Trophoblast cell (in vitro differentiated cells and primary cell): ENCODE measurements at regions not wholly inside any gene's neighbourhood (a gene's known extent, or its start where the extent isn't known, plus 50 kb on each side); places are given as distances from the start of the nearest gene placed in this dataset.

Experiments
- DNase-seq, 2 donors: peaks; one replicate each; pipeline ENCODE4 v3.0.0-alpha.2; 2016
- H2AFZ ChIP-seq: 2 replicates; pipeline ENCODE4 v1.6.1; 2013; ENCODE audit warnings: low read length, moderate library complexity, mild to moderate bottlenecking; ENCODE audit not compliant: insufficient read depth, poor library complexity
- H2AK5ac ChIP-seq: 2 replicates; pipeline ENCODE4 v1.6.1; 2013; ENCODE audit warnings: mild to moderate bottlenecking, low read length
- H2BK120ac ChIP-seq: 2 replicates; pipeline ENCODE4 v1.6.1; 2013; ENCODE audit warnings: low read length, mild to moderate bottlenecking, moderate library complexity; ENCODE audit not compliant: insufficient read depth, poor library complexity
- H2BK12ac ChIP-seq: 2 replicates; pipeline ENCODE4 v1.6.1; 2013; ENCODE audit warnings: mild to moderate bottlenecking, low read length, moderate library complexity
- H2BK5ac ChIP-seq: 2 replicates; pipeline ENCODE4 v1.6.1; 2013; ENCODE audit warnings: low read length, low read depth, moderate library complexity, mild to moderate bottlenecking; ENCODE audit not compliant: poor library complexity
- H3K14ac ChIP-seq: 2 replicates; pipeline ENCODE4 v1.6.1; 2013; ENCODE audit warnings: mild to moderate bottlenecking, low read length
- H3K18ac ChIP-seq: 2 replicates; pipeline ENCODE4 v1.6.1; 2013; ENCODE audit warnings: mild to moderate bottlenecking, low read length
- H3K23ac ChIP-seq: 2 replicates; pipeline ENCODE4 v1.6.1; 2013; ENCODE audit warnings: low read length
- H3K27ac ChIP-seq: 2 replicates; pipeline ENCODE4 v1.5.1; 2013; ENCODE audit warnings: low read depth, mild to moderate bottlenecking, inconsistent platforms, low read length, moderate library complexity
- H3K27me3 ChIP-seq: 2 replicates; pipeline ENCODE4 v1.6.1; 2013; ENCODE audit warnings: inconsistent platforms, mild to moderate bottlenecking, low read length, moderate library complexity; ENCODE audit not compliant: insufficient read depth
- H3K36me3 ChIP-seq, 2 experiments: 1 replicate in 1 of 2; 2 replicates in 1 of 2; pipeline ENCODE4 v1.6.1; 2013; ENCODE audit warnings: low read length in 2 of 2, mild to moderate bottlenecking in 2 of 2, moderate library complexity in 1 of 2; ENCODE audit not compliant: insufficient read depth in 2 of 2, control insufficient read depth in 1 of 2
- H3K4ac ChIP-seq: 2 replicates; pipeline ENCODE4 v1.6.1; 2013; ENCODE audit warnings: low read depth, mild to moderate bottlenecking, low read length, moderate library complexity
- H3K4me1 ChIP-seq, 2 experiments: 1 replicate in 1 of 2; 2 replicates in 1 of 2; pipeline ENCODE4 v1.6.1; 2013; ENCODE audit warnings: low read length in 2 of 2, mild to moderate bottlenecking in 2 of 2, moderate library complexity in 1 of 2; ENCODE audit not compliant: insufficient read depth in 2 of 2, control insufficient read depth in 1 of 2
- H3K4me2 ChIP-seq: 2 replicates; pipeline ENCODE4 v1.6.1; 2013; ENCODE audit warnings: inconsistent platforms, mild to moderate bottlenecking, low read length, moderate library complexity
- H3K4me3 ChIP-seq: 2 replicates; pipeline ENCODE4 v1.5.1; 2013; ENCODE audit warnings: mild to moderate bottlenecking, low read depth, low read length, inconsistent platforms
- H3K79me1 ChIP-seq: one replicate; pipeline ENCODE4 v1.6.1; 2013; ENCODE audit warnings: low read length
- H3K79me2 ChIP-seq: 2 replicates; pipeline ENCODE4 v1.6.1; 2013; ENCODE audit warnings: low read length, mild to moderate bottlenecking; ENCODE audit not compliant: control insufficient read depth, insufficient read depth, poor library complexity
- H3K9ac ChIP-seq: 2 replicates; pipeline ENCODE4 v1.6.1; 2013; ENCODE audit warnings: mild to moderate bottlenecking, low read length
- H3K9me3 ChIP-seq: 2 replicates; pipeline ENCODE4 v1.6.1; 2013; ENCODE audit warnings: low read depth, mild to moderate bottlenecking, control low read depth, inconsistent platforms, low read length; ENCODE audit not compliant: insufficient read depth
- H4K12ac ChIP-seq: 2 replicates; pipeline ENCODE4 v1.6.1; 2013; ENCODE audit warnings: low read depth, mild to moderate bottlenecking, low read length, moderate library complexity
- H4K8ac ChIP-seq: 2 replicates; pipeline ENCODE4 v1.6.1; 2013; ENCODE audit warnings: low read depth, mild to moderate bottlenecking, low read length, moderate library complexity
- H4K91ac ChIP-seq: one replicate; pipeline ENCODE4 v1.6.1; 2013; ENCODE audit warnings: low read depth, mild to moderate bottlenecking, low read length, moderate library complexity
- WGBS: extraction: QIAGEN DNeasy Blood & Tissue Kit; methylation state at CpG from one replicate; pipeline ENCODE4 v1.1.7; 2013; ENCODE audit warnings: missing lambda C conversion rate; ENCODE audit not compliant: insufficient read length, insufficient coverage; ENCODE audit errors: extremely low coverage; 5-methylcytosine and 5-hydroxymethylcytosine counted together

- Histone ChIP-seq H3K4me3 (no peak overlapping the region), H4K91ac (no peak overlapping the region), H3K4ac (no peak overlapping the region), H3K4me1 (no peaks in the 10 kb centered on the region), H2BK120ac (no peak overlapping the region), H2AFZ (no peak overlapping the region), H2BK12ac (no peak overlapping the region), H2AK5ac (no peak overlapping the region), H2BK5ac (no peak overlapping the region), H3K14ac (no peak overlapping the region), H3K18ac (no peak overlapping the region), H3K27ac (no peak overlapping the region), H3K9me3 (no peaks in the 10 kb centered on the region), H3K36me3 (no peaks in the 10 kb centered on the region), H3K4me2 (no peak overlapping the region), H3K9ac (no peak overlapping the region), H3K79me2 (no peaks in the 10 kb centered on the region), H3K27me3 (no peaks in the 10 kb centered on the region), H3K79me1 (no peaks in the 10 kb centered on the region), H4K8ac (no peak overlapping the region), H4K12ac (no peak overlapping the region), H3K23ac (no peak overlapping the region)
- DNase-seq = no peak
- no CpG with 5 or more reads among the region's 2 CpGs for WGBS
These were observed 808.9 kb upstream of the RAB6C start for GRCh38 chr2:129170570-129170969.

GRCh38 chr2:129174143-129174542 lies 805.3 kb upstream of the RAB6C start:
- DNase-seq = no peak
- no peaks in the 10 kb centered on the region for H3K79me1 ChIP-seq
- no peak overlapping the region for H2AK5ac ChIP-seq

GRCh38 chr2:129175051-129175450 lies 804.4 kb upstream of the RAB6C start:
- H3K36me3 ChIP-seq = no peaks in the 10 kb centered on the region
- H3K27ac ChIP-seq = no peak overlapping the region
- no peak overlapping the region for H2BK12ac ChIP-seq
- no peak overlapping the region for H3K4me3 ChIP-seq
- H3K4me1 ChIP-seq = no peaks in the 10 kb centered on the region
- no peak overlapping the region for H2BK120ac ChIP-seq
- no peak overlapping the region for H3K4ac ChIP-seq
- no peak overlapping the region for H3K14ac ChIP-seq
- no peak overlapping the region for H4K8ac ChIP-seq
- H4K12ac ChIP-seq = no peak overlapping the region
- no peak overlapping the region for H3K18ac ChIP-seq
- no peak overlapping the region for H3K23ac ChIP-seq
- no peak overlapping the region for H4K91ac ChIP-seq
- H2AFZ ChIP-seq = no peak overlapping the region
- H3K79me2 ChIP-seq = no peaks in the 10 kb centered on the region
- no peak overlapping the region for H2AK5ac ChIP-seq
- DNase-seq = no peak
- no CpG with 5 or more reads among the region's 2 CpGs for WGBS
- H3K27me3 ChIP-seq = no peaks in the 10 kb centered on the region
- H3K4me2 ChIP-seq = no peak overlapping the region
- H2BK5ac ChIP-seq = no peak overlapping the region
- peaks cover 6% of the 10 kb centered on the region for H3K9me3 ChIP-seq
- H3K79me1 ChIP-seq = no peaks in the 10 kb centered on the region
- H3K9ac ChIP-seq = no peak overlapping the region

More at GRCh38 chr2:129174143-129174542, 805.3 kb upstream of the RAB6C start:
- no peak overlapping the region for H3K23ac ChIP-seq
- H3K4ac ChIP-seq = no peak overlapping the region
- no CpG with 5 or more reads among the region's 2 CpGs for WGBS
- peaks cover 1% of the 10 kb centered on the region for H3K9me3 ChIP-seq
- H3K4me1 ChIP-seq = no peaks in the 10 kb centered on the region
- H2AFZ ChIP-seq = no peak overlapping the region
- no peak overlapping the region for H3K18ac ChIP-seq
- no peak overlapping the region for H4K8ac ChIP-seq
- H4K12ac ChIP-seq = no peak overlapping the region
- H3K4me2 ChIP-seq = no peak overlapping the region
- H2BK5ac ChIP-seq = no peak overlapping the region
- no peak overlapping the region for H3K9ac ChIP-seq
- H2BK12ac ChIP-seq = no peak overlapping the region
- no peak overlapping the region for H3K27ac ChIP-seq
- H3K79me2 ChIP-seq = no peaks in the 10 kb centered on the region
- H3K14ac ChIP-seq = no peak overlapping the region
- no peaks in the 10 kb centered on the region for H3K27me3 ChIP-seq
- H2BK120ac ChIP-seq = no peak overlapping the region
- no peak overlapping the region for H4K91ac ChIP-seq
- H3K4me3 ChIP-seq = no peak overlapping the region
- H3K36me3 ChIP-seq = no peaks in the 10 kb centered on the region

GRCh38 chr2:129176375-129176774 lies 803.1 kb upstream of the RAB6C start:
- Histone ChIP-seq H3K79me1 (no peaks in the 10 kb centered on the region), H2BK120ac (no peak overlapping the region), H3K4me1 (no peaks in the 10 kb centered on the region), H3K27me3 (no peaks in the 10 kb centered on the region), H2AFZ (no peak overlapping the region), H3K4me3 (no peak overlapping the region), H2BK5ac (no peak overlapping the region), H2AK5ac (no peak overlapping the region), H3K9me3 (peaks cover 6% of the 10 kb centered on the region), H3K4me2 (no peak overlapping the region), H3K14ac (no peak overlapping the region), H4K91ac (no peak overlapping the region), H3K9ac (no peak overlapping the region), H3K23ac (no peak overlapping the region), H3K79me2 (no peaks in the 10 kb centered on the region), H4K8ac (no peak overlapping the region), H4K12ac (no peak overlapping the region), H3K36me3 (no peaks in the 10 kb centered on the region), H2BK12ac (no peak overlapping the region), H3K18ac (no peak overlapping the region), H3K27ac (no peak overlapping the region), H3K4ac (no peak overlapping the region)
- WGBS = no CpG with 5 or more reads among the region's 5 CpGs
- no peak for DNase-seq
